GM12878 (cell line): ENCODE measurements at regions not wholly inside any gene's neighbourhood (a gene's known extent, or its start where the extent isn't known, plus 50 kb on each side); places are given as distances from the start of the nearest gene placed in this dataset.

Experiments
- DPF2 ChIP-seq: fragments of 450-650 bp; IDR thresholded peaks from 2 replicates; pipeline ENCODE4 v1.6.1; 2017; ENCODE audit warnings: mild to moderate bottlenecking
- ZBED1 ChIP-seq: IDR thresholded peaks from 2 replicates; pipeline ENCODE4 v1.6.1; 2016; ENCODE audit warnings: borderline replicate concordance
- TF ChIP-seq, protein P1 (sequence below): IDR thresholded peaks from 2 replicates; pipeline ENCODE4 v1.6.1; 2012; ENCODE audit warnings: improper control_type of control experiment, low read depth, low read length; ENCODE audit not compliant: insufficient replicate concordance
- TF ChIP-seq, protein P2 (sequence below): fragments of 450-650 bp; IDR thresholded peaks from 2 replicates; pipeline ENCODE4 v1.6.1; 2016; ENCODE audit warnings: mild to moderate bottlenecking
- TF ChIP-seq, protein P3 (sequence below): fragments of 450-650 bp; IDR thresholded peaks from 2 replicates; pipeline ENCODE4 v1.6.1; 2017; ENCODE audit warnings: mild to moderate bottlenecking

DNA sequence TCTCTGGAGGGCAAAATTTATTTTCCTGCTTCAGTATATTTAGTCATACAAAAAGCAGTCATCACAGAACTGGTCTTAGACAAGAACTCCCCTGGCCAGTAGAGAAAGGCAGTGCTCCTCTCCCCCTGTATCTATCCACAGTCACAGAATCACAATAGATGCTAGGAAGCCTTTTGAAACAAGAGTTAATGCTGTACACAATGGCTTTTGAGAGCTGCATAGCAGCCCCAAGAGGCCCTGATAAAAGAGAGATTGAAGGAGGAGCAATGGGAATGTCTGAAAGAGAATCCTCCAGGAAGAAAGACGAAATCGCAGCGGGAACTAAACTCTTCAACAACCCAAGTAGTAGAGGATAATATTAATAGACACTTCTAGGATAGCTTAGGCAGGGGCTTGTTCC is 330.2 kb downstream of the RBM43 start (continued):
- TF ChIP-seq, protein P1, sequence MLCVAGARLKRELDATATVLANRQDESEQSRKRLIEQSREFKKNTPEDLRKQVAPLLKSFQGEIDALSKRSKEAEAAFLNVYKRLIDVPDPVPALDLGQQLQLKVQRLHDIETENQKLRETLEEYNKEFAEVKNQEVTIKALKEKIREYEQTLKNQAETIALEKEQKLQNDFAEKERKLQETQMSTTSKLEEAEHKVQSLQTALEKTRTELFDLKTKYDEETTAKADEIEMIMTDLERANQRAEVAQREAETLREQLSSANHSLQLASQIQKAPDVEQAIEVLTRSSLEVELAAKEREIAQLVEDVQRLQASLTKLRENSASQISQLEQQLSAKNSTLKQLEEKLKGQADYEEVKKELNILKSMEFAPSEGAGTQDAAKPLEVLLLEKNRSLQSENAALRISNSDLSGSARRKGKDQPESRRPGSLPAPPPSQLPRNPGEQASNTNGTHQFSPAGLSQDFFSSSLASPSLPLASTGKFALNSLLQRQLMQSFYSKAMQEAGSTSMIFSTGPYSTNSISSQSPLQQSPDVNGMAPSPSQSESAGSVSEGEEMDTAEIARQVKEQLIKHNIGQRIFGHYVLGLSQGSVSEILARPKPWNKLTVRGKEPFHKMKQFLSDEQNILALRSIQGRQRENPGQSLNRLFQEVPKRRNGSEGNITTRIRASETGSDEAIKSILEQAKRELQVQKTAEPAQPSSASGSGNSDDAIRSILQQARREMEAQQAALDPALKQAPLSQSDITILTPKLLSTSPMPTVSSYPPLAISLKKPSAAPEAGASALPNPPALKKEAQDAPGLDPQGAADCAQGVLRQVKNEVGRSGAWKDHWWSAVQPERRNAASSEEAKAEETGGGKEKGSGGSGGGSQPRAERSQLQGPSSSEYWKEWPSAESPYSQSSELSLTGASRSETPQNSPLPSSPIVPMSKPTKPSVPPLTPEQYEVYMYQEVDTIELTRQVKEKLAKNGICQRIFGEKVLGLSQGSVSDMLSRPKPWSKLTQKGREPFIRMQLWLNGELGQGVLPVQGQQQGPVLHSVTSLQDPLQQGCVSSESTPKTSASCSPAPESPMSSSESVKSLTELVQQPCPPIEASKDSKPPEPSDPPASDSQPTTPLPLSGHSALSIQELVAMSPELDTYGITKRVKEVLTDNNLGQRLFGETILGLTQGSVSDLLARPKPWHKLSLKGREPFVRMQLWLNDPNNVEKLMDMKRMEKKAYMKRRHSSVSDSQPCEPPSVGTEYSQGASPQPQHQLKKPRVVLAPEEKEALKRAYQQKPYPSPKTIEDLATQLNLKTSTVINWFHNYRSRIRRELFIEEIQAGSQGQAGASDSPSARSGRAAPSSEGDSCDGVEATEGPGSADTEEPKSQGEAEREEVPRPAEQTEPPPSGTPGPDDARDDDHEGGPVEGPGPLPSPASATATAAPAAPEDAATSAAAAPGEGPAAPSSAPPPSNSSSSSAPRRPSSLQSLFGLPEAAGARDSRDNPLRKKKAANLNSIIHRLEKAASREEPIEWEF = no peak
- TF ChIP-seq, protein P2, sequence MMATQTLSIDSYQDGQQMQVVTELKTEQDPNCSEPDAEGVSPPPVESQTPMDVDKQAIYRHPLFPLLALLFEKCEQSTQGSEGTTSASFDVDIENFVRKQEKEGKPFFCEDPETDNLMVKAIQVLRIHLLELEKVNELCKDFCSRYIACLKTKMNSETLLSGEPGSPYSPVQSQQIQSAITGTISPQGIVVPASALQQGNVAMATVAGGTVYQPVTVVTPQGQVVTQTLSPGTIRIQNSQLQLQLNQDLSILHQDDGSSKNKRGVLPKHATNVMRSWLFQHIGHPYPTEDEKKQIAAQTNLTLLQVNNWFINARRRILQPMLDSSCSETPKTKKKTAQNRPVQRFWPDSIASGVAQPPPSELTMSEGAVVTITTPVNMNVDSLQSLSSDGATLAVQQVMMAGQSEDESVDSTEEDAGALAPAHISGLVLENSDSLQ = no peak
- TF ChIP-seq, protein P3, sequence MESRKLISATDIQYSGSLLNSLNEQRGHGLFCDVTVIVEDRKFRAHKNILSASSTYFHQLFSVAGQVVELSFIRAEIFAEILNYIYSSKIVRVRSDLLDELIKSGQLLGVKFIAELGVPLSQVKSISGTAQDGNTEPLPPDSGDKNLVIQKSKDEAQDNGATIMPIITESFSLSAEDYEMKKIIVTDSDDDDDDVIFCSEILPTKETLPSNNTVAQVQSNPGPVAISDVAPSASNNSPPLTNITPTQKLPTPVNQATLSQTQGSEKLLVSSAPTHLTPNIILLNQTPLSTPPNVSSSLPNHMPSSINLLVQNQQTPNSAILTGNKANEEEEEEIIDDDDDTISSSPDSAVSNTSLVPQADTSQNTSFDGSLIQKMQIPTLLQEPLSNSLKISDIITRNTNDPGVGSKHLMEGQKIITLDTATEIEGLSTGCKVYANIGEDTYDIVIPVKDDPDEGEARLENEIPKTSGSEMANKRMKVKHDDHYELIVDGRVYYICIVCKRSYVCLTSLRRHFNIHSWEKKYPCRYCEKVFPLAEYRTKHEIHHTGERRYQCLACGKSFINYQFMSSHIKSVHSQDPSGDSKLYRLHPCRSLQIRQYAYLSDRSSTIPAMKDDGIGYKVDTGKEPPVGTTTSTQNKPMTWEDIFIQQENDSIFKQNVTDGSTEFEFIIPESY = no peak
- TF ChIP-seq DPF2 (no peak), ZBED1 (no peak)
